NT2/D1 (cell line): ENCODE measurements at regions not wholly inside any gene's neighbourhood (a gene's known extent, or its start where the extent isn't known, plus 50 kb on each side); places are given as distances from the start of the nearest gene placed in this dataset.

Experiments used
- SUZ12 ChIP-seq: IDR thresholded peaks from 2 replicates; pipeline ENCODE4 v1.6.1; 2011; ENCODE audit not compliant: insufficient read length, insufficient read depth; ENCODE audit errors: extremely low read depth
- YY1 ChIP-seq: IDR thresholded peaks from 2 replicates; pipeline ENCODE4 v1.6.1; 2011; ENCODE audit not compliant: insufficient read length, insufficient read depth
- ZNF274 ChIP-seq: IDR thresholded peaks from 2 replicates; pipeline ENCODE4 v1.6.1; 2011; ENCODE audit warnings: mild to moderate bottlenecking, low read depth, low read length

GRCh38 chr6:165725201-165725600, 62.2 kb upstream of the PDE10A start:
- TF ChIP-seq ZNF274 (no peak), YY1 (no peak), SUZ12 (no peak)
